HG02981 (cell line): ENCODE measurements at regions not wholly inside any gene's neighbourhood (a gene's known extent, or its start where the extent isn't known, plus 50 kb on each side); places are given as distances from the start of the nearest gene placed in this dataset.

Experiments
- ATAC-seq: cut with Tn5 transposase; IDR thresholded peaks from one replicate; pipeline ENCODE4 v1.9.1; 2021; ENCODE audit warnings: mild to moderate bottlenecking, moderate library complexity; ENCODE audit not compliant: unreplicated experiment

DNA sequence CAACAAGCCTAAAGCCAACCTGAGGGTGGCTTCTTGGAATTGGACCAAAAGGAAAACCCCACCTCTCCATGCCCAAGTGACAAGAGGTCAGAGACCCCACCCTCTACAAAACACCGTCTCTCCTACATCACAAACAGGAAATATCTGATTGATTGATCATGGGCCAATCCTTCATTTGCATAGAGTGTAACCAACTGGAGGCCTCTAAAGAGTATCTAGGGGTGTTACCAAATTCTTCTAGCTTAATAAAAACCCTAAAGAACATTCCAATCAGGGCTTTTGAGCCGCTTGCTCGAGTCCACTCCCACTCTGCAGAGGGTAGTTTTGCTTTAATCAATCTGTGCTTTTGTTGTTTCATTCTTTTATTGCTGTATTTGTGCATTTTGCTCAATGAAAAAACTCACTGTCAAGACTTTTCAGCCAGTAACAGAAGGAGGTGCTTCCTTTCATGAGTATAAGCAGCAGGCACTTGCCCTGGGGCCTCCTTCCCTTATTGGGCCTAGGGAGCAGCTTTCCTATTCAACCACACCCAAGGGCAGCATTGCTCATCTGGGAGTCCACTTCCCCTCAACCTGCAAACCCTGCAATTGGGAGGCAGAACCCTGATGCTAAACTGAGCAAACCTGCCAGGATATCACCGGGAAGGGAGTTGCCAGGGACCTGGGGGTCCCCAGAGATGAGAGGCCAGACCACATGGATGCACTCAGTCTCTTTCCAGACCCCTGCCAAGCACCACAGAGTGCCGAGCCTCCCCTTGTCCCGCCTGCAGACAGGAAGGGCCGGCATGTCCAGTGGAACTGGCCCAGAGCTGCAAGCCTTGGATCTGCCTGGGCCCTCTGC lies 154.3 kb upstream of the VSTM2B start:
- ATAC-seq = no peak

DNA sequence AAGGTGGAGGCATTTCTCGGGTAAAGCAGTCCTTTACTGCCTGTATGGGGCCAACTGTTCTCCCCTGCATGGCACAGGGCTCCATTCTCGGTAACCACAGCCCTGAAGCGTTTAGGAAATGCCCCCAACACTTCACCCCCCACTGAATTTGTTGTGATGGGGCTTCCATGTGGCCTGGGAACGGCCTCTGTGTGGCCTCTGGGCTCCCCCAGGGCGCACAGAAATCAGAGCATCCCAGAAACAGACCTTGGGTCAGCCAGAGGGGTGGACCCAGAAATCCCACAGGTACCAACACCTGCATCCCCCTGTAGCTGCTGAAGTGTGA lies 153.7 kb upstream of the VSTM2B start:
- ATAC-seq = no peak

DNA sequence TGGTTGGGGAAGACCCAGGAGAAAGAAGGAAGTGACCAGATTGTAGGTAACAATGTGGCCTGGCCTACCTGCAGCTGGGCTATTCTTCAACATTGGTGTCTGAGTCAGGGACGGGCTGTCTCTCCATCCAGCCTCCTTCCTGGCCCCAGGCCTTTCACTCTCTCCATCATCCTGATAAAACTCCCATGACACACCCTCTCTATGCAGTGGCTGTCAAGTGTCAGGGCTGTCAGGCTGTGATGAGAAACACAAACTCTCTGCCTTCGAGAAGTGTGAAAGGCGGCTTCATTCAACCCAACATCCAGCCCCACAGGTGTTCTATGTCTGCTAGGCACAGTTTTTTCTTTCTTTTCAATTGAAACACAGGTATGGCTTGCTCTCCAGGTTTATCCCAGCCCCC lies 153.3 kb upstream of the VSTM2B start:
- no peak for ATAC-seq

DNA sequence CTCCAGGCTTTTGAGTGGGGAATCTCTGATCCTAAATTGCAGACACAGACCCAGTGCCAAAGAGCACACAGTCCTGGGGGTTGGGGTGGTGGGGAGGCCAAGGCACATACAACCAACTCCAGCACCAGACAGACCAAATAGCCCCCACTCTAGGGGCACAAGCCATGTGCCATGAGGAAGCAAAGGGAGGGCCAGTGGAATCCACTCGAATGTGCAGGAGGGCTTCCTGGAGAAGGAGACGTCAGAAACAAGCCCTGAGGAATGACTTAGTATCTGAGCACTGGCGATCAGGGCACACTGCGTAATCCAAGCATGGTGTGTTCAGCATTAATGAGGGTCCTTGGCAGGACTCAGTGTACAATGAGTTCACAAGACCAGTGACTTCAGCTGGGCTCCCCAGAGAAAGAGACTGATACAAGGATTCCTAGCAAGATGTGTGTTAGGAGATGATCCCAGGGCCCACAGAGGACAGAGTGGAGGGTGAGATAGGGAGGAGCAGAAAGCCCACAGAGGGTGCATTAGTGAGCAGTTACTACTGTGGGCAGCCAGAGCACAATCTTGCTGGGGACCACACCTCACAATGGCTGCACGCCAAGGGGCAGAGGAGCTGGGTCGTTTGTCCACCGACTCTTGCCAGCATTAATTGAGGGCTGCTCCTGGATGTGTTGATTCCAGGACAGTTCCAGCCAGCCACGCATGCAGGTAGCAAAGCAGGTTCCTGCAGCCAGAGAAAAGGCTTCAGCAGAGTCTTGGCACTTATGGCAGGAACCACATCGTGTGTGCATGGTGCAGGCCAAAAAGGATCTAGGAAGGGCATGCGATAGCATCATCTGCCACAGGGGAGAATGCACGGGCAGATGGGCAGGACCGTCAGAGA lies 152.6 kb upstream of the VSTM2B start:
- no peak for ATAC-seq

DNA sequence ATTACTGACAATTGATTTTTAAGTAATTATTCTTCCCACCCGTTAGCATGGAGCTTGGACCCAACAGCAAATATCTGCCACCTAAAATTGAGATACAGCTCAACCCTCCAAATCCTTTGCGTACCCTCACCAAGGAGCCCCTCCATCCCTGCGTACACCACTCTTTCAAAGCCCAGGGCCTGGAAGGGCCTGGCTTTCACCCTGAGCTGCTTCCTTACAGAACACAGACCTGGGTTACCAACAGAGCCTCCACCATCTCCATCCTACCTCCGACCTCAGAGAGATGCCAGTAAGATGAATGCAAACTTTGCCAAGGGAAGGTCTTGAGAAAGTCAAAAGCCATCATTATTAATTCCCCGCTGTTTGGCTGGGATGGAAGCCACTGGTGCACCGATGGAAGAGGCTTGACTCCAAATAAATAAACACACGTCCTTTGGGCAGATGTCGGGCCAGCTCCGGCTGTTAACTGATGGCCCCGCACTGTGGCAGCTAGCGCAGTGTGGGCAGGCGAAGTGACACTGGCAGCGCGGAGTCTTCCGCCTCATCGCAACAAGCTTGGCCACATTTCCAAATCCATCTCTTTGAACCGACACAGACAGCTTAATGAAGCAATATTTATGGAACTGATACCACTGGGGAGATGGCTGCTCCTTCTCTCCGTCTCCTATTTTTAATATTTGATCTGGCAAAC lies 150.2 kb upstream of the VSTM2B start:
- ATAC-seq = no peak

GRCh38 chr19:29376855-29377354 lies 148.9 kb upstream of the VSTM2B start:
- no peak for ATAC-seq

GRCh38 chr19:29378126-29378525 lies 147.7 kb upstream of the VSTM2B start:
- ATAC-seq = no peak

GRCh38 chr19:29378543-29379080 lies 147.2 kb upstream of the VSTM2B start:
- no peak for ATAC-seq

- ATAC-seq = no peak
Measured at GRCh38 chr19:29379257-29380021, 146.4 kb upstream of the VSTM2B start.

- no peak for ATAC-seq
Measured at GRCh38 chr19:29380581-29380980, 145.2 kb upstream of the VSTM2B start.

GRCh38 chr19:29381353-29382203 lies 144.2 kb upstream of the VSTM2B start:
- ATAC-seq = no peak

DNA sequence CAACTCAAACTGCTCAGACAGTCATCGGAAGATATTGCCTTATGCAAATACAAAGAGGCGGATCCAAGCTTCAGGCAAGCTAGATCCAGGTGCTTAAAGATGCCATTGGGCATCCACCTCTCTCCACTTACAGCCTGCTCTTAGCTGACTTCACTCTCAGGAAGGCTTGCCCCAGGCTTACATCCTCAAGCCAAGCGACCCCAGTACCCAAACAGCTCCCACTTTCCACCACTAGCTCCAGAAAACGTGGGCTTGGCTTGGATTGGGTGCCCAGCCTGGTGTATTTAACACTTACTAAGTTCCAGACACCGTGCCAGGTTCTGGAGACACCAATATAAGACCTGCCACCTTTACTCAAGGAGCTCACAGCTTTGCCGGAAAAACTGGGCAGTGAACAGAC lies 142.1 kb upstream of the VSTM2B start:
- no peak for ATAC-seq

- no peak for ATAC-seq
Measured at GRCh38 chr19:29384656-29385055, 141.1 kb upstream of the VSTM2B start.

GRCh38 chr19:29385191-29385795 lies 140.5 kb upstream of the VSTM2B start:
- no peak for ATAC-seq

DNA sequence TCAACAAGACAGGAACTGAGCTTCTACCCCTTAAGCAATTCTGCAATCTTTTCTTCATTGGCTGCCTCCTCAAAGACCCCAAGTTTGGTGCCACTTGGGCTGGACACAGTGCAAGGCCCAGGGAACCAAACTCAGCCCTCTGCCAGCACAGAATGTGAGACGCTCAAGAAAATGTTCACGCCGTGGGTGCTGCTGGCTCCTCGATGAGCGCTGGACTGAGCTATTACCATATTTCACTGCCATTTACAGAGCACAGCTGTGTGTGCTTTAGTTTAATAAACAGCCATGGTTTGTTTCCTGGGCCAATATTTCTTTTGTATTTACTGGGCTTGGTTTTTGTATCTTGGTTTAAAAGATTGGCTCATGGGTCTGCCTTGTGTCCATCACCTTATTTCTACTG lies 138.8 kb upstream of the VSTM2B start:
- no peak for ATAC-seq

- no peak for ATAC-seq
Measured at GRCh38 chr19:29387586-29387985, 138.2 kb upstream of the VSTM2B start.

GRCh38 chr19:29389495-29389894 lies 136.3 kb upstream of the VSTM2B start:
- no peak for ATAC-seq

DNA sequence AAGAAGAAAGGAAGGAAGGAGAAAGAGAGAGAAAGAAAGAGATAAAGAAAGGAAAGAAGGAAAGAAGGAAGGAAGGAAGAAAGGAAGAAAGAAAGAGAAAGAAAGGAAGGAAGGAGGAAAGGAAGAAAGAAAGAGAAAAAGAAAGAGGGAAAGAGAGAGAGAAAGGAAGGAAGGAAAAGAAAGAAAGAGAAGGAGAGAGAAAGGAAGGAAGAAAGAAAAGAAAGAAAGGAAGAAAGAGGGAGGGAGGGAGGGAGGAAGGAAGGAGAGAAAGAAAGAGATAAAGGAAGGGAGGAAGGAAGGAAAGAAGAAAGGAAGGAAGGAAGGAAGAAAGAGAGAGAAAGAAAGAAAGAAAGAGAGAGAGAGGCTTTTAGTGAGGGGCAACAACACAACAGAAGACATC lies 135.1 kb upstream of the VSTM2B start:
- ATAC-seq = no peak

- no peak for ATAC-seq
Measured at GRCh38 chr19:29393915-29394460, 131.8 kb upstream of the VSTM2B start.
